Neutrophil (primary cell): ENCODE measurements at regions not wholly inside any gene's neighbourhood (a gene's known extent, or its start where the extent isn't known, plus 50 kb on each side); places are given as distances from the start of the nearest gene placed in this dataset.

Experiments used
- H3K27ac ChIP-seq: fragments of 200-600 bp; sonication (generic); 2 replicates; pipeline ENCODE4 v1.5.1; 2016; ENCODE audit warnings: mild to moderate bottlenecking, moderate library complexity
- H3K27me3 ChIP-seq: fragments of 200-600 bp; sonication (generic); 2 replicates; pipeline ENCODE4 v1.6.0; 2016; ENCODE audit warnings: mild to moderate bottlenecking
- H3K36me3 ChIP-seq: fragments of 200-600 bp; sonication (generic); 2 replicates; pipeline ENCODE4 v1.5.1; 2017
- H3K4me1 ChIP-seq, 2 experiments: fragments of 200-600 bp in 1 of 2; sonication (generic) in 1 of 2; 1 replicate in 1 of 2; 2 replicates in 1 of 2; pipeline versions ENCODE4 v1.5.1 to v1.6.1; 2013 to 2016; ENCODE audit warnings: low read depth in 1 of 2, low read length in 1 of 2, mild to moderate bottlenecking in 1 of 2, moderate library complexity in 1 of 2; ENCODE audit not compliant: control insufficient read depth in 1 of 2, insufficient read depth in 1 of 2
- H3K4me3 ChIP-seq, 2 experiments: fragments of 200-600 bp in 1 of 2; sonication (generic) in 1 of 2; 1 replicate in 1 of 2; 2 replicates in 1 of 2; pipeline ENCODE4 v1.5.1; 2013 to 2016; ENCODE audit warnings: low read depth in 1 of 2, low read length in 1 of 2, mild to moderate bottlenecking in 1 of 2, moderate library complexity in 1 of 2
- H3K9me3 ChIP-seq: fragments of 200-600 bp; sonication (generic); 2 replicates; pipeline ENCODE4 v1.5.1; 2016
- TF ChIP-seq, protein P1 (sequence below): fragments of 200-600 bp; sonication (generic); IDR thresholded peaks from 2 replicates; pipeline ENCODE4 v1.5.1; 2016; ENCODE audit warnings: antibody characterized with exemption

DNA sequence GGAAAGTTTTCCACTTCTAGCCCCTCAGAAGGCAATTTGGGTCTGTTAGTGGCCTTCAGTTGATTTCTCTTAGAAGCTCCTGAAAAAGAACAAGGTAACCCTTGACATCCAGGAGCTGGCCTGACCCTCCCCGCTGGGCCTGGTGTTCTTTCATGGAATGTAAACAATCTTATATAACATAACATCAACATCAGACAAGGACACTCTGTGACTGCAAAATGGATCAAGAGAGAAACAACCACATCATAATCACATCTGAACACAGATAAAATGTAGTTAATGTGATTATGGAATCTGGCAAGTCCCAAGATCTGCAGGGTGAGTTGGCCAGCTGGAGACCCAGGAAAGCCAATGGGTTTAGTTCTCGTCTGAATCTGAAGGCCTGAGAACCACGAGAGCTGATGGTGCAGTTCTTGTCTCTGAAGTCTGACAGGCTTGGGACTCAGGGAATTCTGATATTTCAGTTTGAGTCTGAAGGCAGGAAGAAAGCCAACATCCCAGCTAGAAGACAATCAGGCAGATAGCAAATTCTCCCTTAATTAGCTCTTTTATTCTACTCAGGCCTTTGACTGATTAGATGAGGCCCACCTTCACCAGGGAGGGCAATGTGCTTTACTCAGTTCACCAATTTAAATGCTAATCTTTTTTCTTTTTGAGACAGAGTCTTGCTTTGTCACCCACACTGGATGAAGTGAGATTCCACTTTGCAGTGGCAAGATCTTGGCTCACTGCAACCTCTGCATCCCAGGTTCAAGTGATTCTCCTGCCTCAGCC, 91.4 kb upstream of the NAMPT start:
- peaks cover 21 to 24% of the 10 kb centered on the region in 2 experiments for H3K4me1 ChIP-seq
- H3K4me3 ChIP-seq: no peak overlapping the region
- H3K36me3 ChIP-seq: no peaks in the 10 kb centered on the region
- TF ChIP-seq, protein P1, sequence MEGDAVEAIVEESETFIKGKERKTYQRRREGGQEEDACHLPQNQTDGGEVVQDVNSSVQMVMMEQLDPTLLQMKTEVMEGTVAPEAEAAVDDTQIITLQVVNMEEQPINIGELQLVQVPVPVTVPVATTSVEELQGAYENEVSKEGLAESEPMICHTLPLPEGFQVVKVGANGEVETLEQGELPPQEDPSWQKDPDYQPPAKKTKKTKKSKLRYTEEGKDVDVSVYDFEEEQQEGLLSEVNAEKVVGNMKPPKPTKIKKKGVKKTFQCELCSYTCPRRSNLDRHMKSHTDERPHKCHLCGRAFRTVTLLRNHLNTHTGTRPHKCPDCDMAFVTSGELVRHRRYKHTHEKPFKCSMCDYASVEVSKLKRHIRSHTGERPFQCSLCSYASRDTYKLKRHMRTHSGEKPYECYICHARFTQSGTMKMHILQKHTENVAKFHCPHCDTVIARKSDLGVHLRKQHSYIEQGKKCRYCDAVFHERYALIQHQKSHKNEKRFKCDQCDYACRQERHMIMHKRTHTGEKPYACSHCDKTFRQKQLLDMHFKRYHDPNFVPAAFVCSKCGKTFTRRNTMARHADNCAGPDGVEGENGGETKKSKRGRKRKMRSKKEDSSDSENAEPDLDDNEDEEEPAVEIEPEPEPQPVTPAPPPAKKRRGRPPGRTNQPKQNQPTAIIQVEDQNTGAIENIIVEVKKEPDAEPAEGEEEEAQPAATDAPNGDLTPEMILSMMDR: no peak
- H3K27me3 ChIP-seq: no peaks in the 10 kb centered on the region
- peak overlapping the region; percentile 39 for H3K27ac ChIP-seq
- H3K9me3 ChIP-seq: no peaks in the 10 kb centered on the region

DNA sequence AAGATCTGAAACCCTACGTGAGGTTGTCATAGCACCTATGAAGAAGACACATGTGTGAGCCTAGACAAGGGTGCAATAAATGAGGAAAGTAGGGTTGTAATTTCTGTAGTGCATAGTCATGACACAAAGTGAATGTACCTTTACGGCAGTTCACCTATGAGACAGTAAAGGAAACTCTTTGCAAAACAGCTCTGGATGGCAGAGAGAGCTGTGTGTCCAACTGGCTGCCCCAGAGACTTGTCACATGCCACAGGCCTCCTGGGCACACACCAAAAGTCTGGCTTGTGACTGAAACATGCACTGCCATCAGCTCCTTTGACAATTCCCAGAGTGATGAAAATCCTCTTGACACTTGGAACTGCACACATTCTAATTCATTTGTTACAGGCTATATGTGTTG, 90.7 kb upstream of the NAMPT start:
- Histone ChIP-seq H3K27ac (peak overlapping the region; percentile 29), H3K27me3 (no peaks in the 10 kb centered on the region), H3K36me3 (no peaks in the 10 kb centered on the region), H3K4me1 (peaks cover 27 to 31% of the 10 kb centered on the region in 2 experiments), H3K4me3 (no peak overlapping the region), H3K9me3 (no peaks in the 10 kb centered on the region)
- TF ChIP-seq, protein P1: no peak

DNA sequence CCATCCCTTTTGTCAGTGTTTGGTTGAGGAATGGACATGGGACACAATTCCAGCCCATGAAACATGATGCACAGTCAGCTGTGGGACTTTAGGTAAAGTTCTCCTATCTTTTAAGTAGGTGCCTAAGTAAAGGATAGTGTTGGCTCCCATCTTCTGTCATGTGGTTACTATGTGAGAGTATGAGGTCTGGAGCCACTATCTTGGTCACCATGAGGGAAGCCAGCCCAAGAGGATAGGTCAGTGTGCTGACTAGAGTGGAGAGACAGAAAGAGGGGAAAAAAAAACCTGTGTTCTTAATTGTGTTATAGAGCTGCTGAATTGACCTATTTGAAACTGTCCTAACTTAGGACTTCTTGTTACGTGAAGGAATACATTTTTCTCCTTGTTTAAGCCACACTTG, 89.7 kb upstream of the NAMPT start:
- Histone ChIP-seq H3K4me3 (no peak overlapping the region), H3K9me3 (no peaks in the 10 kb centered on the region), H3K27me3 (no peaks in the 10 kb centered on the region), H3K27ac (peak overlapping the region; percentile 35), H3K4me1 (peaks cover 28 to 39% of the 10 kb centered on the region in 2 experiments), H3K36me3 (no peaks in the 10 kb centered on the region)
- TF ChIP-seq, protein P1: no peak

DNA sequence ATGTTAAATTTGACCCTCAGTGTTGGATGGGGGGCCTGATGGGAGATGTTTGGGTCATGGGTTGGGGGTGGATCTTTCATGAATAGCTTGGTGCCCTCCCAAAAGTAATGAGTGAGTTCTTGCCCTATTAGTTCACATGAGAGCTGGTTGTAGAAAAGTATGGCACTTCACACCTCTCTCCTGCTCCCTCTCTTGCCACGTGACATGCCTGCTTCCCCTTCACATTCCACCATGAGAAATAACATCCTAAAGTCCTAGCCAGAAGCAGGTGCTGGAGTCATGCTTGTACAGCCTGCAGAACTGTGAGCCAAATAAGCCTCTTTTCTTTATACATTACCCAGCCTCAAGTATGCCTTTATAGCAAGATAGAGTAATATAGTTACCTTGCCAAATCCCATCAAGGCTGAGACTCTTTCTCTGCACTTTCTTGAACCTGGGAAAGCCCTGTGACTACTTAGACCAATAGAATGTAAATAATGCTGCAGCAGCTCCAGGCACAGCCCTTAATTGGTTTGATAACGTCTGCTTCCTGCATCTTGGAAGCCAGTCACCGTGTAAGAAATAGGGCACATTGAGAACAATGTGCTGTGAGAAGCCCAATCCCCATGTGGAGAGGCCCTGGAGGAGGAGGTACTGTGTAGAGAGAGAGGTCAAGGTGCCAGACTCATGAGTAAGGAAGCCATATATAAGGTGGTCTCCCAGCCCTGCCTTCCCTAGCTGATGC, 88.0 kb upstream of the NAMPT start:
- Histone ChIP-seq H3K36me3 (no peaks in the 10 kb centered on the region), H3K27me3 (no peaks in the 10 kb centered on the region), H3K4me1 (peaks cover 39 to 49% of the 10 kb centered on the region in 2 experiments), H3K9me3 (no peaks in the 10 kb centered on the region), H3K27ac (peak overlapping the region; percentile 99), H3K4me3 (peak overlapping the region in 1 of 2 experiments; percentile 28)
- TF ChIP-seq, protein P1: no peak

DNA sequence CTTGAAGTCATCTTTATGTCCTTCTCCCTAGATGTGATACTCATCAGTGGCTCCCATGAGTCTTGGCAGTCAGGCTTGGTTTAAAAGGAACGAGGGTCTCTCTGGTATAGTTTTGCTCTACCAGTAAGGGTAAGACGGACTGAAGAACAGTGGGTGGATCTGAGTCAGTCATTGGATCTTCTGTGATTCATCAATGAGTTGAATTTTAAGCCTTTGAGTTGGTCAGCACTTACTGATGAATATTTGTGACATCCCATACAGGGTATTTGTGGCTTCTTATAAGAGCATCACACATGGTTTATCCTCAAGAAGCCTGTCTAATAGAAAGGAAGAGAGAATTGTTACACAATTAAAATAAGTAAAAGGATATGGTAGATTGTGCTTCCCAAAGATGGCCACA, 87.3 kb upstream of the NAMPT start:
- H3K27me3 ChIP-seq: no peaks in the 10 kb centered on the region
- TF ChIP-seq, protein P1: no peak
- H3K9me3 ChIP-seq: no peaks in the 10 kb centered on the region
- no peaks in the 10 kb centered on the region for H3K36me3 ChIP-seq
- H3K27ac ChIP-seq: peak overlapping the region; percentile 99
- peak overlapping the region; percentile 2 to 28 for H3K4me3 ChIP-seq
- H3K4me1 ChIP-seq: peaks cover 44 to 54% of the 10 kb centered on the region in 2 experiments
